OCI-LY1 (cell line): ENCODE measurements at regions not wholly inside any gene's neighbourhood (a gene's known extent, or its start where the extent isn't known, plus 50 kb on each side); places are given as distances from the start of the nearest gene placed in this dataset.

Experiments
- H2AFZ ChIP-seq: fragments of 200-600 bp; sonication (generic), shearing (Covaris generic); 2 replicates; pipeline ENCODE4 v1.6.0; 2014; ENCODE audit warnings: antibody characterized with exemption, mild to moderate bottlenecking, low read length
- H3F3A ChIP-seq: fragments of 200-600 bp; sonication (generic), shearing (Covaris generic); 2 replicates; pipeline ENCODE4 v1.6.0; 2014; ENCODE audit warnings: mild to moderate bottlenecking, antibody characterized with exemption, low read length, moderate library complexity; ENCODE audit not compliant: insufficient read depth
- H3K27ac ChIP-seq: fragments of 200-600 bp; sonication (generic); 2 replicates; pipeline ENCODE4 v1.5.1; 2014; ENCODE audit warnings: low read length, mixed run types, mild to moderate bottlenecking, low read depth; ENCODE audit not compliant: poor library complexity, severe bottlenecking
- H3K27me3 ChIP-seq: fragments of 200-600 bp; sonication (generic); 2 replicates; pipeline ENCODE4 v1.6.0; 2014; ENCODE audit warnings: antibody characterized with exemption, mild to moderate bottlenecking, low read length, moderate library complexity; ENCODE audit not compliant: insufficient read depth
- H3K36me3 ChIP-seq: fragments of 200-600 bp; sonication (generic); 2 replicates; pipeline ENCODE4 v1.6.1; 2014; ENCODE audit warnings: mild to moderate bottlenecking, antibody characterized with exemption, low read length, moderate library complexity, mixed read lengths; ENCODE audit not compliant: insufficient read depth
- H3K4me1 ChIP-seq: fragments of 200-600 bp; sonication (generic); 2 replicates; pipeline ENCODE4 v1.5.1; 2014; ENCODE audit warnings: mild to moderate bottlenecking, low read length, moderate library complexity; ENCODE audit not compliant: insufficient read depth, severe bottlenecking
- H3K4me2 ChIP-seq: fragments of 200-600 bp; sonication (generic), shearing (Covaris generic); 2 replicates; pipeline ENCODE4 v1.6.1; 2014; ENCODE audit warnings: low read length
- H3K4me3 ChIP-seq: fragments of 200-600 bp; sonication (generic); 2 replicates; pipeline ENCODE4 v1.5.1; 2014; ENCODE audit warnings: low read length, low read depth, mild to moderate bottlenecking, mixed read lengths; ENCODE audit not compliant: poor library complexity, severe bottlenecking
- H3K79me2 ChIP-seq: fragments of 200-600 bp; shearing (Covaris generic); 2 replicates; pipeline ENCODE4 v1.6.1; 2016; ENCODE audit warnings: mixed run types, low read length, mixed read lengths; ENCODE audit not compliant: insufficient read depth
- H3K9ac ChIP-seq: fragments of 200-600 bp; sonication (generic), shearing (Covaris generic); 2 replicates; pipeline ENCODE4 v1.6.1; 2014; ENCODE audit warnings: mild to moderate bottlenecking, low read length, mixed read lengths
- H3K9me2 ChIP-seq: fragments of 200-600 bp; sonication (generic), shearing (Covaris generic); 2 replicates; pipeline ENCODE4 v1.6.1; 2014; ENCODE audit warnings: low read depth, mild to moderate bottlenecking, low read length, mixed read lengths
- H3K9me3 ChIP-seq: fragments of 200-600 bp; shearing (Covaris generic); 2 replicates; pipeline ENCODE4 v1.6.1; 2014; ENCODE audit warnings: low read length, mixed read lengths
- H4K20me1 ChIP-seq: fragments of 200-600 bp; sonication (generic), shearing (Covaris generic); 2 replicates; pipeline ENCODE4 v1.6.0; 2016; ENCODE audit warnings: mild to moderate bottlenecking, low read length; ENCODE audit not compliant: insufficient read depth
- CTCF ChIP-seq: fragments of 200-600 bp; sonication (generic), shearing (Covaris generic); IDR thresholded peaks from 2 replicates; pipeline ENCODE4 v1.5.1; 2017; ENCODE audit warnings: mild to moderate bottlenecking, antibody characterized with exemption, low read length, moderate library complexity, mixed read lengths
- EZH2 ChIP-seq: fragments of 200-600 bp; sonication (generic), shearing (Covaris generic); IDR thresholded peaks from 2 replicates; pipeline ENCODE4 v1.8.0; 2017; ENCODE audit warnings: borderline replicate concordance, mixed run types, mild to moderate bottlenecking, antibody characterized with exemption, low read length, moderate library complexity, mixed read lengths

GRCh38 chr20:55478724-55479450 is 526.4 kb downstream of the CBLN4 start:
- Histone ChIP-seq H3K79me2 (no peaks in the 10 kb centered on the region), H3K9ac (no peak overlapping the region), H3K27ac (no peak overlapping the region), H3K36me3 (no peaks in the 10 kb centered on the region), H3K27me3 (no peaks in the 10 kb centered on the region), H3F3A (no peaks in the 10 kb centered on the region), H3K4me1 (no peaks in the 10 kb centered on the region), H4K20me1 (no peaks in the 10 kb centered on the region), H3K9me3 (no peaks in the 10 kb centered on the region), H2AFZ (no peak overlapping the region), H3K4me2 (no peak overlapping the region), H3K9me2 (no peaks in the 10 kb centered on the region), H3K4me3 (no peak overlapping the region)
- TF ChIP-seq EZH2 (no peak), CTCF (no peak)

- Histone ChIP-seq H3F3A (no peaks in the 10 kb centered on the region), H3K9ac (no peak overlapping the region), H4K20me1 (no peaks in the 10 kb centered on the region), H3K79me2 (no peaks in the 10 kb centered on the region), H3K4me1 (no peaks in the 10 kb centered on the region), H3K4me2 (no peak overlapping the region), H3K27me3 (no peaks in the 10 kb centered on the region), H3K9me2 (no peaks in the 10 kb centered on the region), H3K4me3 (no peak overlapping the region), H2AFZ (no peak overlapping the region), H3K9me3 (no peaks in the 10 kb centered on the region), H3K27ac (no peak overlapping the region), H3K36me3 (no peaks in the 10 kb centered on the region)
- no peak for TF ChIP-seq EZH2
- no peak for TF ChIP-seq CTCF
Observed at GRCh38 chr20:55472704-55473103, 532.6 kb downstream of the CBLN4 start.

GRCh38 chr20:55471052-55472006 is 534.0 kb downstream of the CBLN4 start:
- no peak overlapping the region for H3K9ac ChIP-seq
- no peak for TF ChIP-seq CTCF
- no peak for TF ChIP-seq EZH2
- H3K9me3 ChIP-seq: no peaks in the 10 kb centered on the region
- no peak overlapping the region for H3K4me2 ChIP-seq
- H3K36me3 ChIP-seq: no peaks in the 10 kb centered on the region
- no peaks in the 10 kb centered on the region for H3F3A ChIP-seq
- H2AFZ ChIP-seq: no peak overlapping the region
- no peaks in the 10 kb centered on the region for H3K27me3 ChIP-seq
- H3K27ac ChIP-seq: no peak overlapping the region
- H3K9me2 ChIP-seq: no peaks in the 10 kb centered on the region
- no peak overlapping the region for H3K4me3 ChIP-seq
- H4K20me1 ChIP-seq: no peaks in the 10 kb centered on the region
- H3K4me1 ChIP-seq: no peaks in the 10 kb centered on the region
- no peaks in the 10 kb centered on the region for H3K79me2 ChIP-seq
